ENCODE measurements at regions not wholly inside any gene's neighbourhood (a gene's known extent, or its start where the extent isn't known, plus 50 kb on each side); places are given as distances from the start of the nearest gene placed in this dataset.

DNA sequence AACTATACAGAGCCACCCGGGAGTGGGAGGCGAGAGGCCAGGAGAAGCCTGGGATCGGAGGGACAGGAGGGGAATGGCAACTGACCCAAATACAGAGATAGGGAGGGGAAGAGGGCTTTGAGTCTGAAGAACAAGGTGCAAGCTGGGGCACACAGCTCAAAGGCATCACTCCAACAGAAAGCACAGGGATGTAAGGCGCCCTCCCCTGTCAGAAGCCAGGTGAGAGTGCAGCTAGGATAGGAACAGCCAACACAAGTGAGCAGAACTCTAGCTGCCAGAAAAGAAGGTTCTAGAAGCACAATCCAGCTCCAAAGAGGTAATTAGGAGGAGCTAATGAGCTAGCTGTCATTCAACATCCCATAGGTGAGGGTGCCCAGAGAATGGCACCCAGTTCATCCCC, 232.2 kb downstream of the DHX15 start:
- TF ChIP-seq, protein P1, sequence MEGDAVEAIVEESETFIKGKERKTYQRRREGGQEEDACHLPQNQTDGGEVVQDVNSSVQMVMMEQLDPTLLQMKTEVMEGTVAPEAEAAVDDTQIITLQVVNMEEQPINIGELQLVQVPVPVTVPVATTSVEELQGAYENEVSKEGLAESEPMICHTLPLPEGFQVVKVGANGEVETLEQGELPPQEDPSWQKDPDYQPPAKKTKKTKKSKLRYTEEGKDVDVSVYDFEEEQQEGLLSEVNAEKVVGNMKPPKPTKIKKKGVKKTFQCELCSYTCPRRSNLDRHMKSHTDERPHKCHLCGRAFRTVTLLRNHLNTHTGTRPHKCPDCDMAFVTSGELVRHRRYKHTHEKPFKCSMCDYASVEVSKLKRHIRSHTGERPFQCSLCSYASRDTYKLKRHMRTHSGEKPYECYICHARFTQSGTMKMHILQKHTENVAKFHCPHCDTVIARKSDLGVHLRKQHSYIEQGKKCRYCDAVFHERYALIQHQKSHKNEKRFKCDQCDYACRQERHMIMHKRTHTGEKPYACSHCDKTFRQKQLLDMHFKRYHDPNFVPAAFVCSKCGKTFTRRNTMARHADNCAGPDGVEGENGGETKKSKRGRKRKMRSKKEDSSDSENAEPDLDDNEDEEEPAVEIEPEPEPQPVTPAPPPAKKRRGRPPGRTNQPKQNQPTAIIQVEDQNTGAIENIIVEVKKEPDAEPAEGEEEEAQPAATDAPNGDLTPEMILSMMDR (conservative IDR thresholded peaks at IDR 0.05; ENCODE audit: low read length), result no peak
- no peak for TF ChIP-seq EZH2phosphoT487 (IDR thresholded peaks at IDR 0.05; ENCODE audit: borderline replicate concordance)
